ENCODE measurements at regions not wholly inside any gene's neighbourhood (a gene's known extent, or its start where the extent isn't known, plus 50 kb on each side); places are given as distances from the start of the nearest gene placed in this dataset.
A peak's percentile ranks its signal among the peaks of the same experiment; 100 is the strongest.

DNA sequence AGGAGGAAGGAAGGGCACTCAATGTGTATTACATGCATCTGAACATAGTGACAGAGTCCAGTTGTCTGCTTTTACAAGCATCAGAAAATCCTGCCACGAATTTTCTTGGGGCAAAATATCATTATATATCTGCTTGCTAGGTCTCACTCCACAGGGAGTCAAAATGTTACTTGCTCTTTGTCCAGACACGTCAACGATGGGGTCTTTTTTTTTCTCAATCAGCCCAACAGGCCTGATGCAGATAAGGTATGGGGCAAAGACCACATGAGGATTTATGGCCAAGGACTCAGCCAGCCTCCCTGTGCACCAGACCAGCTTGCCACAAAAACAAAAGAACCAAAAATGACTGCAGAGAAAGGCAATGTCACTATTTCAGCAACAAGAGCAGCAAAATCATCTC is 323.4 kb upstream of the PKDCC start:
- no peaks in the 10 kb centered on the region for H3K27me3 Mint-ChIP-seq

GRCh38 chr2:41725901-41726300 is 321.9 kb upstream of the PKDCC start:
- H3K27me3 Mint-ChIP-seq = peaks cover 1% of the 10 kb centered on the region
- no peak overlapping the region for H3K4me3 Mint-ChIP-seq
- no peak overlapping the region for H3K27ac Mint-ChIP-seq
- no peaks in the 10 kb centered on the region for H3K9me3 Mint-ChIP-seq
- ATAC-seq = no peak
- H3K4me1 Mint-ChIP-seq = no peaks in the 10 kb centered on the region
- H3K36me3 Mint-ChIP-seq (ENCODE audit: low read depth) = no peaks in the 10 kb centered on the region
- no peak for DNase-seq

More for the DNA sequence above, 323.4 kb upstream of the PKDCC start:
- Mint-ChIP-seq H3K36me3 (ENCODE audit: low read depth) (no peaks in the 10 kb centered on the region), H3K9me3 (no peaks in the 10 kb centered on the region), H3K27ac (no peak overlapping the region), H3K4me1 (no peaks in the 10 kb centered on the region), H3K4me3 (no peak overlapping the region)
- DNase-seq (no peak), ATAC-seq (no peak)

DNA sequence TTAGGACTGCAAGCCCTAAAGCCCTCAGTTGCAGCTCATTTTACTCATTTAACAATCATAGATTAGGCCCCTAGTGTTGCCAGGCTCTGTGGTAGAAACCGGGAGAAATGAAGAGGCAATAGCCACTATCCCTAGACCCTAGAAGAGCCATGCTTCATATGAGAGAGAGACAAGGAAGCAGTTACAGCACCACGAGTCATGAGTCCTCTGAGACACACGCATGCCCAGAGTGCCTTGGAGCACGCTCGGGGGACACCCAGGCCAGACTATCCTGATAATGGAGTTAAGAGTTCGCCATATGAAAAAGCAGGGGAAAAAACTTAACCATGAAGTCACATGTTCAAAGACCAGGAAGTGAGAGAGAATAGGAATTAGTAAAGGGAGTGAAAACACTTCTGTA is 321.5 kb upstream of the PKDCC start:
- ATAC-seq (no peak), DNase-seq (no peak)
- Mint-ChIP-seq H3K4me1 (no peaks in the 10 kb centered on the region), H3K9me3 (no peaks in the 10 kb centered on the region), H3K27me3 (peaks cover 1% of the 10 kb centered on the region), H3K27ac (no peak overlapping the region), H3K36me3 (ENCODE audit: low read depth) (no peaks in the 10 kb centered on the region), H3K4me3 (no peak overlapping the region)

DNA sequence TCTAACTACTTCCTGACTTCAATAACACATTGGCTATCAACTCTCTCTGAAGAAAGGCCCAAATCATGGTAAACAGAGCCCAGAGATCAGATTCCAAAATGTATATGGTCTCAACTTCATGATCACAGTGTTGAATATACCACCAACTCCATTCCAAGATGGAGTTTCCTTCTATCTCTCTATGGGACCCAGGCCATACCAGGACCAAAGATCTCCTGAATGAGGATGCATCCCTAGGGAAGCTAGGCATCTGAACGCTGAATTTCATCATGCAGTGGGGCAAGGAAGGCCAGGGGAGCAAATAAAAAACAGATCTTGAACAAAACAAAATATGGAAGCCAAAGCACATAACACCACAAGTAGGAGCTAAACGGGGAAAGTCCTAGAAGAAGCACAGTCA is 320.7 kb upstream of the PKDCC start:
- ATAC-seq (no peak), DNase-seq (no peak)
- Mint-ChIP-seq H3K9me3 (no peaks in the 10 kb centered on the region), H3K27me3 (peaks cover 4% of the 10 kb centered on the region), H3K27ac (no peak overlapping the region), H3K4me3 (no peak overlapping the region), H3K36me3 (ENCODE audit: low read depth) (no peaks in the 10 kb centered on the region), H3K4me1 (no peaks in the 10 kb centered on the region)

DNA sequence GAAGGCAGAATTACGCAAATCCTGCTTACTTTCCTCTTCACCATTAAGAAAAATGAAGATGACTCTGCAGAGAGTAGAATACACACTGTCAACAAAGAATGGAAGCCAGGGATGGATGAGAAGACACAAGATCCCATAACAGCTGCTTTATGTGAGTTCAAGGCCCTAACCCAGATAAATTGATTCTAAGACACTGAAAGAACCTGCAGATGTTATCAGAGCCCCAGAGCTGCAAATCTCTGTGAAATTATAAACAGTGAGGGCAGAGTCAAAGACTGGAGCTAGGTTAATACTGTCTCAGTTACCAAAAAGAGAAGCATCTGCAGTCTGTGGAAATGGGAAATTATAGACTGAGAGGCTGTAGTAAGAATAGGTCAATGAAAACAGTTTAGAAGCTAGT is 320.1 kb upstream of the PKDCC start:
- no peak for DNase-seq
- ATAC-seq = no peak

DNA sequence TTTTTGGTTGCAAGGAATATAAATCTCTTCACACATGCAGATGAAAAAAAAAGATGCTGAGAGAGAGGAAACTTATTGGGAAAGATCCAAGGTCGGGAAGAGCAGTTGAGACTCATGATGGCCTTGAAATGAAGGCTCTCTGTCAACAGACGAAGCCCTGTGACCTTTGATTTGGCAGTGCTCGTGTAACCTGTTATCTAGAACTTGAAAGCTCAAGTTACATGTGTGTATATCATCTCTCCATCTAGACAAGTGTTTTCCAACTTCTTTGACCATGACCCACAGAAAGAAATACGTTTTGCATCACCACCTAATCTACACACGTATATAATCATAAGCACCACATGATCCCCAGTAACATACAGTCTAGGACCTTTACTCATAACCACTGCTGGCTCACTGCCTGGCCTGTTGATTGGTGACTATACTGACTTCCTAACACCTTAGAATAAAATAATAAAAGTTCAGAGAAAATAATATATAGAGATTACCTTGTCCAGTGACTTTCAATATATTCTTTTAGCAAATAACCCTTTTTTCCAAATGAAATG is 319.0 kb upstream of the PKDCC start:
- DNase-seq (no peak), ATAC-seq (no peak)
- Mint-ChIP-seq H3K4me1 (no peaks in the 10 kb centered on the region), H3K27ac (no peak overlapping the region), H3K36me3 (ENCODE audit: low read depth) (no peaks in the 10 kb centered on the region), H3K9me3 (no peaks in the 10 kb centered on the region), H3K27me3 (peaks cover 5% of the 10 kb centered on the region), H3K4me3 (no peak overlapping the region)

More for the DNA sequence above, 320.1 kb upstream of the PKDCC start:
- Mint-ChIP-seq H3K4me1 (no peaks in the 10 kb centered on the region), H3K27ac (no peak overlapping the region), H3K27me3 (peaks cover 5% of the 10 kb centered on the region), H3K9me3 (no peaks in the 10 kb centered on the region), H3K36me3 (ENCODE audit: low read depth) (no peaks in the 10 kb centered on the region), H3K4me3 (no peak overlapping the region)

DNA sequence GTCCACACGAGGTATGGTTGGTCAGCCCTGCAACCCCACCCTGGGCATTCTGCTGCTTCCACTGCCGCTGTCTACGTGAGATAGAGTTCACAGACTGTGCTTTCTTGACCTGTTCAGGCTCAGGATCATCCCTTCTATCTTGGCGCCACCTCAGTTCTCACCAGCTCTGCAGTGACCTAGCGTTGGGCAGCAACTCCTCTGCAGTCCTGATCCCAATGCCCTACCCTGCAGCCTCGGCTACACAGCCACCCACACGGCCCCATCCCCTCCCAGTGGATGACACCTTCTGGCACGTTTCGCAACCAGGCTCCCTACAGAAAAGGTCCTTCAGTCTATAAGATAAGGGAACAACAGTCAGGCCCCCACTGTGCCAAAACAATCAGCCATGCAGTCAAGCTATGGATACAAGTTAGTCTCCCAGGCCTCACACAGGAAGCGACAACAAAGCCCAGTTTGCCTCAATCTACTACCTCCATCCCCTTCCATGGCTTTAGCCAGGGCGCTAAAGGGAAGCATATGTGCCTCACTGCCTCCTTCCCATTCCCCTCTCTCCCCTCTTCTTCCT is 317.9 kb upstream of the PKDCC start:
- ATAC-seq = no peak
- Mint-ChIP-seq H3K4me3 (no peak overlapping the region), H3K4me1 (no peaks in the 10 kb centered on the region)

GRCh38 chr2:41735006-41735405 is 312.8 kb upstream of the PKDCC start:
- no peak for DNase-seq
- Mint-ChIP-seq H3K36me3 (ENCODE audit: low read depth) (no peaks in the 10 kb centered on the region), H3K4me1 (peaks cover 4% of the 10 kb centered on the region), H3K27me3 (peaks cover 14% of the 10 kb centered on the region), H3K4me3 (no peak overlapping the region), H3K27ac (no peak overlapping the region), H3K9me3 (no peaks in the 10 kb centered on the region)
- no peak for ATAC-seq

More for the DNA sequence above, 317.9 kb upstream of the PKDCC start:
- no peaks in the 10 kb centered on the region for H3K36me3 Mint-ChIP-seq (ENCODE audit: low read depth)
- DNase-seq = no peak
- no peaks in the 10 kb centered on the region for H3K9me3 Mint-ChIP-seq
- peaks cover 7% of the 10 kb centered on the region for H3K27me3 Mint-ChIP-seq
- no peak overlapping the region for H3K27ac Mint-ChIP-seq

- Mint-ChIP-seq H3K36me3 (ENCODE audit: low read depth) (no peaks in the 10 kb centered on the region), H3K4me3 (no peak overlapping the region), H3K27ac (no peak overlapping the region), H3K4me1 (peaks cover 4% of the 10 kb centered on the region), H3K9me3 (no peaks in the 10 kb centered on the region), H3K27me3 (peaks cover 15% of the 10 kb centered on the region)
- ATAC-seq = no peak
- DNase-seq = no peak
These were observed 312.3 kb upstream of the PKDCC start for GRCh38 chr2:41735476-41735875.

DNA sequence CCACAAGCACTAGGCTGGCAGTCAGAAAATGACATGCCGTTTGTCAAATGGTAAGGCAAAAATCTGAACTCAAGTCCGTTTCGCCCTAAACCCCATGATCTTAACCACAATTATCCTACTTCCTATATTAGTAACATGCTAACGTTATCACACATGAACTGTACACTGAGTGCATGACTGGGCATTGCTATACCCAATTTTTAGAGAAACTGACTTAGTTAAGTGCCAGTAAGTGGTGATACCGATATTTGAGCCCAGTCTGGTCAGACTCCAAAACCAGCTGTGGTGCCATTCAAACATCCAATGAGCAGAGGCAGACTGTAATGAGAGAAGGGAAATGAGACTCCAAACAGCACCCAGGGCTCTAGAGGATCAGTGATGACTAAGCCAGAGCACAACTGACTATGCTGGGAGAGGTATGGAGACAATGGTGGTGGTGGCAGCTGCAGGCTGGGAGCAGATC is 311.7 kb upstream of the PKDCC start:
- Mint-ChIP-seq H3K27me3 (peaks cover 15% of the 10 kb centered on the region), H3K9me3 (no peaks in the 10 kb centered on the region), H3K4me1 (peaks cover 4% of the 10 kb centered on the region), H3K27ac (no peak overlapping the region), H3K4me3 (no peak overlapping the region), H3K36me3 (ENCODE audit: low read depth) (no peaks in the 10 kb centered on the region)
- DNase-seq = no peak
- ATAC-seq = peak; percentile 49

DNA sequence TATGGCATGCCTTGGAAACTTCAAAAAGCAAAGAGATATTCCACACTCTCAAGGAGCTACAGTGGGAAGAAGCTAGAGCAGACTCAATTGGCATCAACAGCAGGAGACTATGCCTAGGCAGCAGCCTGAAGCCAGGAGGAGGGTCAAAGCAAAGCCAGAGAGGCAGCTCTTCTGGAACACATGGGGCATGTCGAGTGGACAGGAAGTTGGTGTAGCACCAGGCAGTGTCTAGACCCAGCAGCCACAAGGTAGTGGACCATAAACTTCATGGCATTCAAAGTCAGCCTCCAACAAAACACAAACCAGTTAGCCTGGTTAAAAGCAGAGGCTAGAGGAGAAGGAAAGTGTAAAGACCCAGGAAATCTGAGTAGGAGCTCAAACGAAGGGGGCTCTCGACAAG is 311.2 kb upstream of the PKDCC start:
- no peaks in the 10 kb centered on the region for H3K36me3 Mint-ChIP-seq (ENCODE audit: low read depth)
- H3K9me3 Mint-ChIP-seq = no peaks in the 10 kb centered on the region
- ATAC-seq (peak; percentile 40), DNase-seq (no peak)
- H3K27ac Mint-ChIP-seq = no peak overlapping the region
- H3K4me3 Mint-ChIP-seq = no peak overlapping the region
- peaks cover 4% of the 10 kb centered on the region for H3K4me1 Mint-ChIP-seq
- H3K27me3 Mint-ChIP-seq = peaks cover 13% of the 10 kb centered on the region

- Mint-ChIP-seq H3K4me1 (peaks cover 4% of the 10 kb centered on the region), H3K4me3 (no peak overlapping the region), H3K9me3 (no peaks in the 10 kb centered on the region), H3K27ac (no peak overlapping the region), H3K36me3 (ENCODE audit: low read depth) (no peaks in the 10 kb centered on the region), H3K27me3 (peaks cover 12% of the 10 kb centered on the region)
- no peak for ATAC-seq
- no peak for DNase-seq
These were observed 309.9 kb upstream of the PKDCC start for GRCh38 chr2:41737888-41738287.

DNA sequence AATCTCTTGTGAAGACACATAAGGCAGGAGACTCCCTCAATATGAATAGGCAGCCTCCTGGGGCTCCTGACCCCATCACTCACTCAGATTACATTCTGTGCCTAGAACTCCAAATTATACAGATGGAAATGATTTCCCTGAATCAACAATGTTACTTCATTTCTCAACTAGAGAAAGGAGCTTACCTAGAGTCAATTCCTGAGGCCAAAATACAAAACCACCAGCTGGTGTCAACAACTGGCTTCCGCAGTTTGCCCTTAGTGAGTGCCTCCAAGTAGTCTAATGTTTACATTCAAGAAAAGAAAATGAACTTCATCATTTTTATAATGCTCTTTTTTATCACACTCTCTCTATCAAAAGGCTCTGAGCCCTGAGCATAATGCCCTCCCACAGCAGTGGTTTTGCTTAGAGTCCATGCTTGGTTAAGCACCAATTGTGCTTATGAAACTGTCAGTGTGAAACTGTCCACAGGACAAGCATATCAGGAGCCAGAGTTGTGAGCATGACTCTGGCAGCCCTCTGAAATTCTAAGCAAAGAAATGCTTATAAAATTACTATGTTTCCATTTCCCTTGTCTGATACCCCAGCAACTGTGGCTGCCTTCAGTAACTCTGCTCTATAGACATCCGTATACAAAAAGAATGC is 305.7 kb upstream of the PKDCC start:
- Mint-ChIP-seq H3K4me3 (no peak overlapping the region), H3K27me3 (peaks cover 9% of the 10 kb centered on the region), H3K4me1 (no peaks in the 10 kb centered on the region), H3K9me3 (no peaks in the 10 kb centered on the region), H3K27ac (no peak overlapping the region), H3K36me3 (ENCODE audit: low read depth) (no peaks in the 10 kb centered on the region)
- DNase-seq (no peak), ATAC-seq (no peak)

- no peak overlapping the region for H3K27ac Mint-ChIP-seq
- ATAC-seq (no peak), DNase-seq (no peak)
- H3K36me3 Mint-ChIP-seq (ENCODE audit: low read depth) = no peaks in the 10 kb centered on the region
- no peak overlapping the region for H3K4me3 Mint-ChIP-seq
- H3K27me3 Mint-ChIP-seq = peaks cover 9% of the 10 kb centered on the region
- no peaks in the 10 kb centered on the region for H3K9me3 Mint-ChIP-seq
- H3K4me1 Mint-ChIP-seq = no peaks in the 10 kb centered on the region
These were observed 304.5 kb upstream of the PKDCC start for GRCh38 chr2:41743324-41743723.

DNA sequence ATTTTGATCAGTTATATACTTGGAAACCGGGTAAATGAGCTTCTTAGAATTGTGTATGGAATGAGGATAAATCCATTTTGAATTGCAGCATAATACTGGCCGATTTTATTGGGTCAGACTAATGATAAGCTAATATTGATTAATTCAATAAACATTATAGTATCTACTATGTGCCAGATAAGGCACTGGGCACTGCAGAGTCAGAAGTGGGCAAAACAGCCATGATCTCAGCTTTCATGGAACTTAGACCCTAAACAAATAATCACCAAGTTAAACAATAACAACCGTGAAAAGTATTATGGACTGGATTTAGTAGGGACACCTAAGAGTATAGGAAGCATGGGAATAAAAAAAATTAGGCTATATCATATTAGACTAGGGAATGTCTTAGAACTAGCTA is 297.0 kb upstream of the PKDCC start:
- Mint-ChIP-seq H3K9me3 (peaks cover 8% of the 10 kb centered on the region), H3K4me1 (no peaks in the 10 kb centered on the region), H3K27ac (no peak overlapping the region), H3K27me3 (peaks cover 2% of the 10 kb centered on the region), H3K36me3 (ENCODE audit: low read depth) (no peaks in the 10 kb centered on the region), H3K4me3 (no peak overlapping the region)
- no peak for DNase-seq
- ATAC-seq = no peak
